ENCODE measurements at regions not wholly inside any gene's neighbourhood (a gene's known extent, or its start where the extent isn't known, plus 50 kb on each side); places are given as distances from the start of the nearest gene placed in this dataset.

GRCh38 chr3:68360492-68360891 is 571.9 kb downstream of the TAFA4 start (continued):
- TF ChIP-seq CHD7 (IDR thresholded peaks at IDR 0.05; ENCODE audit: insufficient replicate concordance, low read length) (no peak), EZH2 (IDR thresholded peaks at IDR 0.05; ENCODE audit: low read depth, low read length, severe bottlenecking) (no peak), CHD1 (IDR thresholded peaks at IDR 0.05; ENCODE audit: low read depth, low read length) (no peak), KDM5A (IDR thresholded peaks at IDR 0.05; ENCODE audit: low read length) (no peak), SP1 (IDR thresholded peaks at IDR 0.05; ENCODE audit: low read depth, low read length) (no peak), ATF2 (IDR thresholded peaks at IDR 0.05; ENCODE audit: low read length) (no peak), SIRT6 (IDR thresholded peaks at IDR 0.05; ENCODE audit: low read length) (no peak), PHF8 (conservative IDR thresholded peaks at IDR 0.05; ENCODE audit: low read depth, low read length) (no peak), GTF2F1 (IDR thresholded peaks at IDR 0.05; ENCODE audit: borderline replicate concordance, low read depth, low read length) (no peak), TBP (IDR thresholded peaks at IDR 0.05; ENCODE audit: low read depth, low read length) (no peak), CBX5 (IDR thresholded peaks at IDR 0.05; ENCODE audit: low read depth, low read length) (no peak)
